ENCODE measurements at regions not wholly inside any gene's neighbourhood (a gene's known extent, or its start where the extent isn't known, plus 50 kb on each side); places are given as distances from the start of the nearest gene placed in this dataset.

GRCh38 chr20:39812116-39812515 is 850.0 kb downstream of the DHX35 start:
- TF ChIP-seq CTCF (IDR thresholded peaks at IDR 0.05; ENCODE audit: poor library complexity) (no peak), EZH2 (IDR thresholded peaks at IDR 0.05; ENCODE audit: borderline replicate concordance) (no peak), EZH2phosphoT487 (IDR thresholded peaks at IDR 0.05; ENCODE audit: low read depth, severe bottlenecking, unreplicated experiment) (no peak)
